MCF 10A (cell line): ENCODE measurements at regions not wholly inside any gene's neighbourhood (a gene's known extent, or its start where the extent isn't known, plus 50 kb on each side); places are given as distances from the start of the nearest gene placed in this dataset.

Experiments used
- BruUV-seq: library from RNA; stranded (reverse); fragments of 400-500 nt; replicated peaks from 2 replicates; lab custom pipeline; 2021; lab: Mats Ljungman, UMichigan
- CTCF ChIA-PET: fragments of 300-600 bp; sonication (Branson Sonifier 250); formaldehyde crosslinking; extraction: SDS; loops from one replicate; lab custom pipeline; 2021; ENCODE audit warnings: antibody characterized with exemption, inconsistent platforms; lab: Yijun Ruan, JAX
- POLR2A ChIA-PET: fragments of 300-600, 350-650 bp; sonication (Branson Sonifier 250); formaldehyde crosslinking; extraction: SDS; loops from one replicate; lab custom pipeline; 2020; ENCODE audit warnings: antibody characterized with exemption, inconsistent platforms; lab: Yijun Ruan, JAX
- DNase-seq: peaks from one replicate; pipeline ENCODE4 v3.0.0-alpha.2; 2018; ENCODE audit not compliant: unreplicated experiment
- H3K27ac Mint-ChIP-seq: one replicate; pipeline ENCODE4 v1.8.0; 2022; ENCODE audit warnings: mild to moderate bottlenecking, low read depth, mixed read lengths; ENCODE audit not compliant: unreplicated experiment
- H3K27me3 Mint-ChIP-seq: one replicate; pipeline ENCODE4 v1.8.0; 2022; ENCODE audit warnings: mixed read lengths; ENCODE audit not compliant: insufficient read depth, unreplicated experiment
- H3K36me3 Mint-ChIP-seq: one replicate; pipeline ENCODE4 v1.8.0; 2022; ENCODE audit warnings: mild to moderate bottlenecking, moderate library complexity, mixed read lengths; ENCODE audit not compliant: insufficient read depth, unreplicated experiment
- H3K4me1 Mint-ChIP-seq: one replicate; pipeline ENCODE4 v1.8.0; 2022; ENCODE audit warnings: mixed read lengths; ENCODE audit not compliant: insufficient read depth, unreplicated experiment
- H3K4me3 Mint-ChIP-seq: one replicate; pipeline ENCODE4 v1.8.0; 2022; ENCODE audit warnings: mild to moderate bottlenecking, moderate library complexity, mixed read lengths; ENCODE audit not compliant: unreplicated experiment
- H3K9me3 Mint-ChIP-seq: one replicate; pipeline ENCODE4 v1.8.0; 2022; ENCODE audit warnings: mixed read lengths; ENCODE audit not compliant: unreplicated experiment
- CTCF ChIP-seq: fragments of 200-600 bp; IDR thresholded peaks from one replicate; pipeline ENCODE4 v1.8.0; 2022; ENCODE audit warnings: antibody characterized with exemption, mild to moderate bottlenecking; ENCODE audit not compliant: unreplicated experiment
- intact Hi-C: fragments of 100-400 bp; cut with micrococcal nuclease; formaldehyde crosslinking; loops from 2 replicates; pipeline ENCODE4 v1.14.1; 2022

- Mint-ChIP-seq H3K36me3 (no peaks in the 10 kb centered on the region), H3K4me3 (no peak overlapping the region), H3K27ac (no peak overlapping the region), H3K27me3 (no peaks in the 10 kb centered on the region), H3K9me3 (no peaks in the 10 kb centered on the region), H3K4me1 (peaks cover 26% of the 10 kb centered on the region)
- no peak for TF ChIP-seq CTCF
- intact Hi-C loops: no loop called here
- DNase-seq: no peak
- no TSS peak for BruUV-seq
- ChIA-PET POLR2A (interaction anchor here (0.5 to 1.0 kb wide), 3 partner anchors 12 to 442 kb away, joined by 3 read pairs; no protein-coding TSS in a partner anchor), CTCF (interaction anchor here (0.6 kb wide), 3 partner anchors 64 to 277 kb away, joined by 3 to 5 read pairs (median 3); no protein-coding TSS in a partner anchor)
Measured at GRCh38 chr12:25771476-25771875, 187.0 kb upstream of the RASSF8 start.

GRCh38 chr12:25775968-25776367, 182.5 kb upstream of the RASSF8 start:
- no peaks in the 10 kb centered on the region for H3K9me3 Mint-ChIP-seq
- no peak overlapping the region for H3K4me3 Mint-ChIP-seq
- H3K27me3 Mint-ChIP-seq: no peaks in the 10 kb centered on the region
- TF ChIP-seq CTCF: no peak
- no TSS peak for BruUV-seq
- POLR2A ChIA-PET: no interaction called here
- H3K36me3 Mint-ChIP-seq: no peaks in the 10 kb centered on the region
- no peak for DNase-seq
- CTCF ChIA-PET: no interaction called here
- H3K27ac Mint-ChIP-seq: no peak overlapping the region
- intact Hi-C loops: no loop called here
- peaks cover 7% of the 10 kb centered on the region for H3K4me1 Mint-ChIP-seq

- ChIA-PET CTCF (interaction anchor here (0.8 to 1.3 kb wide), 2 partner anchors 13 to 23 kb away, joined by 3 read pairs; no protein-coding TSS in a partner anchor), POLR2A (interaction anchor here (0.6 to 0.8 kb wide), 3 partner anchors 147 to 197 kb away, joined by 3 to 4 read pairs (median 3); no protein-coding TSS in a partner anchor)
- no peak overlapping the region for H3K27ac Mint-ChIP-seq
- no peaks in the 10 kb centered on the region for H3K36me3 Mint-ChIP-seq
- no peaks in the 10 kb centered on the region for H3K9me3 Mint-ChIP-seq
- intact Hi-C loops: no loop called here
- no peaks in the 10 kb centered on the region for H3K27me3 Mint-ChIP-seq
- peaks cover 7% of the 10 kb centered on the region for H3K4me1 Mint-ChIP-seq
- BruUV-seq: no TSS peak
- no peak overlapping the region for H3K4me3 Mint-ChIP-seq
- no peak for DNase-seq
- no peak for TF ChIP-seq CTCF
Measured at GRCh38 chr12:25780771-25781170, 177.7 kb upstream of the RASSF8 start.

GRCh38 chr12:25781232-25781631, 177.2 kb upstream of the RASSF8 start:
- intact Hi-C loops: no loop called here
- ChIA-PET POLR2A (interaction anchor here (0.5 to 0.8 kb wide), 4 partner anchors 148 to 208 kb away, joined by 3 to 4 read pairs (median 3); no protein-coding TSS in a partner anchor), CTCF (interaction anchor here (1.3 kb wide), 1 partner anchor 13 kb away, joined by 3 read pairs; no protein-coding TSS in a partner anchor)
- no TSS peak for BruUV-seq
- TF ChIP-seq CTCF: no peak
- no peaks in the 10 kb centered on the region for H3K27me3 Mint-ChIP-seq
- no peaks in the 10 kb centered on the region for H3K9me3 Mint-ChIP-seq
- H3K27ac Mint-ChIP-seq: no peak overlapping the region
- DNase-seq: no peak
- H3K36me3 Mint-ChIP-seq: no peaks in the 10 kb centered on the region
- H3K4me1 Mint-ChIP-seq: peaks cover 3% of the 10 kb centered on the region
- H3K4me3 Mint-ChIP-seq: no peak overlapping the region
